ENCODE measurements at regions not wholly inside any gene's neighbourhood (a gene's known extent, or its start where the extent isn't known, plus 50 kb on each side); places are given as distances from the start of the nearest gene placed in this dataset.

GRCh38 chr6:3984494-3984893 lies 94.4 kb downstream of the FAM217A start:
- Histone ChIP-seq H3K4me2 (ENCODE audit: low read depth, low read length, poor library complexity, severe bottlenecking) (no peak overlapping the region), H4K20me1 (ENCODE audit: insufficient read depth, low read length, poor library complexity, severe bottlenecking) (no peaks in the 10 kb centered on the region), H3K27me3 (ENCODE audit: insufficient read depth, low read length, poor library complexity, severe bottlenecking) (no peaks in the 10 kb centered on the region)

GRCh38 chr6:3986241-3986640 lies 92.7 kb downstream of the FAM217A start:
- H3K79me2 ChIP-seq (ENCODE audit: insufficient read depth, low read length), result no peaks in the 10 kb centered on the region
- H3K4me1 ChIP-seq (ENCODE audit: insufficient read depth, low read length, poor library complexity, severe bottlenecking), result no peaks in the 10 kb centered on the region
- H3K9me3 ChIP-seq (ENCODE audit: insufficient read depth, low read depth, low read length), result no peaks in the 10 kb centered on the region
- H3K27me3 ChIP-seq (ENCODE audit: insufficient read depth, low read length, poor library complexity, severe bottlenecking), result no peaks in the 10 kb centered on the region
- no peak overlapping the region for H3K9ac ChIP-seq (ENCODE audit: low read depth, low read length, poor library complexity, severe bottlenecking)
- H2AFZ ChIP-seq (ENCODE audit: low read length), result no peak overlapping the region
- H3K9me2 ChIP-seq (replicated peaks; ENCODE audit: low read depth, low read length), result no peaks in the 10 kb centered on the region
- no peak overlapping the region for H3K4me2 ChIP-seq (ENCODE audit: low read depth, low read length, poor library complexity, severe bottlenecking)
- no peaks in the 10 kb centered on the region for H3F3A ChIP-seq (ENCODE audit: low read depth)
- no peaks in the 10 kb centered on the region for H4K20me1 ChIP-seq (ENCODE audit: insufficient read depth, low read length, poor library complexity, severe bottlenecking)
- TF ChIP-seq EZH2phosphoT487 (IDR thresholded peaks at IDR 0.05; ENCODE audit: borderline replicate concordance), result no peak
- no peak for TF ChIP-seq CTCF (conservative IDR thresholded peaks at IDR 0.05; ENCODE audit: low read length)
- H3K4me3 ChIP-seq (ENCODE audit: low read length, poor library complexity, severe bottlenecking), result no peak overlapping the region
- no peaks in the 10 kb centered on the region for H3K36me3 ChIP-seq (ENCODE audit: insufficient read depth, low read length)

More at GRCh38 chr6:3984494-3984893, 94.4 kb downstream of the FAM217A start:
- Histone ChIP-seq H3K4me1 (ENCODE audit: insufficient read depth, low read length, poor library complexity, severe bottlenecking) (no peaks in the 10 kb centered on the region), H3K9ac (ENCODE audit: low read depth, low read length, poor library complexity, severe bottlenecking) (no peak overlapping the region), H2AFZ (ENCODE audit: low read length) (no peak overlapping the region), H3K36me3 (ENCODE audit: insufficient read depth, low read length) (no peaks in the 10 kb centered on the region), H3K4me3 (ENCODE audit: low read length, poor library complexity, severe bottlenecking) (no peak overlapping the region), H3K79me2 (ENCODE audit: insufficient read depth, low read length) (no peaks in the 10 kb centered on the region), H3K9me2 (replicated peaks; ENCODE audit: low read depth, low read length) (no peaks in the 10 kb centered on the region), H3K9me3 (ENCODE audit: insufficient read depth, low read depth, low read length) (no peaks in the 10 kb centered on the region), H3F3A (ENCODE audit: low read depth) (no peaks in the 10 kb centered on the region)
- no peak for TF ChIP-seq CTCF (conservative IDR thresholded peaks at IDR 0.05; ENCODE audit: low read length)
- no peak for TF ChIP-seq EZH2phosphoT487 (IDR thresholded peaks at IDR 0.05; ENCODE audit: borderline replicate concordance)

GRCh38 chr6:3987053-3987452 lies 91.9 kb downstream of the FAM217A start:
- H2AFZ ChIP-seq (ENCODE audit: low read length), result no peak overlapping the region
- no peaks in the 10 kb centered on the region for H3K79me2 ChIP-seq (ENCODE audit: insufficient read depth, low read length)
- TF ChIP-seq CTCF (conservative IDR thresholded peaks at IDR 0.05; ENCODE audit: low read length) (no peak), EZH2phosphoT487 (IDR thresholded peaks at IDR 0.05; ENCODE audit: borderline replicate concordance) (no peak)
- no peaks in the 10 kb centered on the region for H3K36me3 ChIP-seq (ENCODE audit: insufficient read depth, low read length)
- no peak overlapping the region for H3K4me2 ChIP-seq (ENCODE audit: low read depth, low read length, poor library complexity, severe bottlenecking)
- H3K4me1 ChIP-seq (ENCODE audit: insufficient read depth, low read length, poor library complexity, severe bottlenecking), result no peaks in the 10 kb centered on the region
- no peaks in the 10 kb centered on the region for H3K27me3 ChIP-seq (ENCODE audit: insufficient read depth, low read length, poor library complexity, severe bottlenecking)
- H3K9me2 ChIP-seq (replicated peaks; ENCODE audit: low read depth, low read length), result no peaks in the 10 kb centered on the region
- H3K9ac ChIP-seq (ENCODE audit: low read depth, low read length, poor library complexity, severe bottlenecking), result no peak overlapping the region
- no peaks in the 10 kb centered on the region for H4K20me1 ChIP-seq (ENCODE audit: insufficient read depth, low read length, poor library complexity, severe bottlenecking)
- no peaks in the 10 kb centered on the region for H3F3A ChIP-seq (ENCODE audit: low read depth)
- H3K4me3 ChIP-seq (ENCODE audit: low read length, poor library complexity, severe bottlenecking), result no peak overlapping the region
- H3K9me3 ChIP-seq (ENCODE audit: insufficient read depth, low read depth, low read length), result no peaks in the 10 kb centered on the region
